Erythroblast (primary cell): ENCODE measurements at regions not wholly inside any gene's neighbourhood (a gene's known extent, or its start where the extent isn't known, plus 50 kb on each side); places are given as distances from the start of the nearest gene placed in this dataset.

Source experiments
- DNase-seq, 2 experiments: peaks; one replicate each; lab custom pipeline; 2025; lab: John Stamatoyannopoulos, UW
- GATA1 ChIP-seq: IDR thresholded peaks from 2 replicates; pipeline ENCODE4 v1.6.1; 2011; ENCODE audit warnings: low read depth, mild to moderate bottlenecking, control low read depth, low read length, moderate library complexity
- POLR2A ChIP-seq: IDR thresholded peaks from 2 replicates; pipeline ENCODE4 v1.6.1; 2011; ENCODE audit warnings: mild to moderate bottlenecking, low read length

GRCh38 chrX:109940411-109940810 lies 62.5 kb upstream of the TMEM164 start:
- no peak for DNase-seq
- no peak for TF ChIP-seq GATA1

GRCh38 chrX:109943092-109943739 lies 59.7 kb upstream of the TMEM164 start:
- TF ChIP-seq GATA1 (no peak), POLR2A (no peak)
- DNase-seq: peak; percentile 26 to 72

GRCh38 chrX:109943740-109944092 lies 59.2 kb upstream of the TMEM164 start:
- TF ChIP-seq POLR2A (no peak), GATA1 (no peak)
- DNase-seq: peak in 1 of 2 experiments; percentile 14

GRCh38 chrX:109952050-109952449 lies 50.9 kb upstream of the TMEM164 start:
- no peak for TF ChIP-seq GATA1
- TF ChIP-seq POLR2A: no peak
- no peak for DNase-seq

GRCh38 chrX:109952985-109953905 lies 49.7 kb upstream of the TMEM164 start:
- TF ChIP-seq POLR2A (no peak), GATA1 (no peak)
- no peak for DNase-seq
